Mucosa of descending colon (tissue), 3 donors: ENCODE measurements at regions not wholly inside any gene's neighbourhood (a gene's known extent, or its start where the extent isn't known, plus 50 kb on each side); places are given as distances from the start of the nearest gene placed in this dataset.

Source experiments
- ATAC-seq: fragments of 200-7000 bp; cut with Tn5 transposase; one replicate; pipeline ENCODE4 v1.9.1; 2020; ENCODE audit warnings: mild to moderate bottlenecking, moderate library complexity
- DNase-seq, 3 donors: peaks; one replicate each; pipeline ENCODE4 v3.0.0-alpha.2; 2020
- H3K36me3 ChIP-seq: fragments of 200-600 bp; one replicate; pipeline ENCODE4 v1.8.0; 2021; ENCODE audit warnings: low read depth, mild to moderate bottlenecking
- H3K4me1 ChIP-seq: fragments of 200-600 bp; one replicate; pipeline ENCODE4 v1.8.0; 2021; ENCODE audit warnings: low read depth, mild to moderate bottlenecking
- H3K4me3 ChIP-seq: fragments of 200-600 bp; one replicate; pipeline ENCODE4 v1.8.0; 2021; ENCODE audit warnings: mild to moderate bottlenecking
- H3K9me3 ChIP-seq: fragments of 200-600 bp; one replicate; pipeline ENCODE4 v1.8.0; 2021; ENCODE audit warnings: mild to moderate bottlenecking
- intact Hi-C, 2 donors: fragments of 100-400 bp; cut with DNase I in 1 of 2; cut with micrococcal nuclease in 1 of 2; formaldehyde crosslinking; loops; one replicate each; pipeline versions ENCODE4 v1.11.0 to v1.11.1; 2022; cut with DNase I, micrococcal nuclease
- TF ChIP-seq, protein P1 (sequence below): fragments of 200-600 bp; IDR thresholded peaks from one replicate; pipeline ENCODE4 v1.8.0; 2022; ENCODE audit warnings: antibody characterized with exemption, mild to moderate bottlenecking
- donor health status: DM: no; HTN: no; CAD: no; lungs with moderate emphysema.
- donor health status: DM: no; HTN: no; CAD: no.
- donor health status: DM: no; HTN: yes; CAD: no.

DNA sequence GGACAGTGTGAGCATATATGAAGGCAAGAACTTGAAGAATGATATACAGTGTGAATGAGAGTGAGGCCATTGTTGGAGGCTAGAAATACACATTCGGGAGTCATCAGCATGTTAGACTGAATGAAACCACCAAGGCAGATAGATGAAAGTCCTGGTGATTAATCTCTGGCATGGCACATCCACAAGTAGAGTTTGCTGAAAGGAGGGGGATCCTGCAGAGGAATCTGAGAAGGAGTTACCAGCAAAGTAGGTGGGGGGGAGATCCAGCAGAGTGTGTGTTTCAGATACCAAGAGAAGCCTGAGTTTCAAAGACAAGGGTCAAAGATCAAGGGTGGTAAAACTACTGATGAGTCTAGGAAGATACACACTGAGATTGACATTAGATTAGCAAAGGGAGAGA is 426.7 kb upstream of the DCN start:
- ATAC-seq, result no peak
- no peaks in the 10 kb centered on the region for H3K9me3 ChIP-seq
- no peak overlapping the region for H3K4me3 ChIP-seq
- intact Hi-C loops, result no loop called here
- TF ChIP-seq, protein P1, sequence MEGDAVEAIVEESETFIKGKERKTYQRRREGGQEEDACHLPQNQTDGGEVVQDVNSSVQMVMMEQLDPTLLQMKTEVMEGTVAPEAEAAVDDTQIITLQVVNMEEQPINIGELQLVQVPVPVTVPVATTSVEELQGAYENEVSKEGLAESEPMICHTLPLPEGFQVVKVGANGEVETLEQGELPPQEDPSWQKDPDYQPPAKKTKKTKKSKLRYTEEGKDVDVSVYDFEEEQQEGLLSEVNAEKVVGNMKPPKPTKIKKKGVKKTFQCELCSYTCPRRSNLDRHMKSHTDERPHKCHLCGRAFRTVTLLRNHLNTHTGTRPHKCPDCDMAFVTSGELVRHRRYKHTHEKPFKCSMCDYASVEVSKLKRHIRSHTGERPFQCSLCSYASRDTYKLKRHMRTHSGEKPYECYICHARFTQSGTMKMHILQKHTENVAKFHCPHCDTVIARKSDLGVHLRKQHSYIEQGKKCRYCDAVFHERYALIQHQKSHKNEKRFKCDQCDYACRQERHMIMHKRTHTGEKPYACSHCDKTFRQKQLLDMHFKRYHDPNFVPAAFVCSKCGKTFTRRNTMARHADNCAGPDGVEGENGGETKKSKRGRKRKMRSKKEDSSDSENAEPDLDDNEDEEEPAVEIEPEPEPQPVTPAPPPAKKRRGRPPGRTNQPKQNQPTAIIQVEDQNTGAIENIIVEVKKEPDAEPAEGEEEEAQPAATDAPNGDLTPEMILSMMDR, result no peak
- H3K4me1 ChIP-seq, result no peaks in the 10 kb centered on the region
- no peaks in the 10 kb centered on the region for H3K36me3 ChIP-seq
- no peak for DNase-seq

DNA sequence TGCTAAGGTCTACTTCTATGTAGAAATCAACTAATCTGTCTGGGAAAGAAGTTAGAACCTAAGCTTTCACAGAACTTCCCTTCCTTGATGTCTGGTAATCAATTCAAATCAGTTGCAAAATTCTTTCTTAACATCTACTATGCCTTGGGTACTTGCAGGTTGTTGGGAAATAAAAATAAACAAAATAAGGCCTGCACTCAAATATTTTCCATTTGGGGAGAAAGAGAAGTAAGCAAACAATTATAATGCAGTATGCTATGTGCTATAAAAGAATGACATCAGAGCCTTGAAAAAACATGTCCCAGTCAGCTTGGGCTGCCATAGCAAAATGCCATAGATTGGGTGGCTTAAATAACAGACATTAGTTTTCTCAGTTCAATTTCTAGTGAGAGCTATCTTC is 425.9 kb upstream of the DCN start:
- Histone ChIP-seq H3K9me3 (no peaks in the 10 kb centered on the region), H3K4me3 (no peak overlapping the region), H3K36me3 (no peaks in the 10 kb centered on the region), H3K4me1 (no peaks in the 10 kb centered on the region)
- no peak for ATAC-seq
- intact Hi-C loops, result no loop called here
- DNase-seq, result no peak
- TF ChIP-seq, protein P1, result no peak

DNA sequence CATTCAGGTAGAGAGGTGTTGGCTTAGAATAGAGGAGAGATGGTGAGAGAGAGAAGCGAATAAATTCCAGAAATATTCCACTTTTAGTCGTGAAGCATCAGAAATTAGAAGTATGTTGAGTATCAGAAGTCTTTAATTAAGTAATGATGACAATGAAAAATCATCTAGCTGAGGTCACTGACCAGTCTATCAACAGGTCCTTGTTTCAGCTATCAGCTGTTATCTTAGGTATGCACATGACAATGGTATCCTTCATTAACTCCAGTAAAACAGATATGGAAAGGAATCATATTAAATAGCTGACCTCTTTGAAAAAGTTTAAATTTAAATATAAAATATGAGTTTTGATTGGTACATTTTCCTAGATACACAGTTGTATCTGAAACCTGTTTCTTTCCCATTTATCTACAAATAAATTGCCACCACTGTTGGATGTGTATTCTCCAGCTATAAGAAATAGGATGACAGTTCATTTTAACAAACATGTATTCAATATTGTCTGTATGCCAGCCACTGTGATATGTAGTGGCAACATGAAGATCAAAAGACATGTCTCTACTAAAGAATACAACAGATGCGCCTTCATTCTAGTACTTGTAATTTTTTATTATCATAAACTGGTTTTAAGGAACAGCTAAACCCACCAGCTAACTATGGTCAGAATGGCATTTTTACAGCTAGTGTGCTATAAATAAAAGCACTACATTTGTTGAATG is 424.2 kb upstream of the DCN start:
- TF ChIP-seq, protein P1, result no peak
- no peaks in the 10 kb centered on the region for H3K9me3 ChIP-seq
- no peaks in the 10 kb centered on the region for H3K4me1 ChIP-seq
- H3K4me3 ChIP-seq, result no peak overlapping the region
- intact Hi-C loops, result no loop called here
- ATAC-seq, result no peak
- no peak for DNase-seq
- no peaks in the 10 kb centered on the region for H3K36me3 ChIP-seq

- Histone ChIP-seq H3K9me3 (no peaks in the 10 kb centered on the region), H3K4me1 (no peaks in the 10 kb centered on the region), H3K4me3 (no peak overlapping the region), H3K36me3 (no peaks in the 10 kb centered on the region)
- no peak for DNase-seq
- ATAC-seq, result no peak
- TF ChIP-seq, protein P1, result no peak
- intact Hi-C loops, result no loop called here
Measured at GRCh38 chr12:91604897-91605296, 422.3 kb upstream of the DCN start.

GRCh38 chr12:91603060-91603459 is 420.4 kb upstream of the DCN start:
- intact Hi-C loops, result no loop called here
- TF ChIP-seq, protein P1, result no peak
- Histone ChIP-seq H3K4me1 (no peaks in the 10 kb centered on the region), H3K9me3 (no peaks in the 10 kb centered on the region), H3K4me3 (no peak overlapping the region), H3K36me3 (no peaks in the 10 kb centered on the region)
- DNase-seq, result no peak
- no peak for ATAC-seq

- DNase-seq (no peak), ATAC-seq (no peak)
- Histone ChIP-seq H3K4me1 (no peaks in the 10 kb centered on the region), H3K4me3 (no peak overlapping the region), H3K9me3 (no peaks in the 10 kb centered on the region), H3K36me3 (no peaks in the 10 kb centered on the region)
- TF ChIP-seq, protein P1, result no peak
- intact Hi-C loops, result no loop called here
Measured at GRCh38 chr12:91601054-91601453, 418.4 kb upstream of the DCN start.
